Parathyroid adenoma (tissue), 2 donors: ENCODE measurements at regions not wholly inside any gene's neighbourhood (a gene's known extent, or its start where the extent isn't known, plus 50 kb on each side); places are given as distances from the start of the nearest gene placed in this dataset.

ENCODE experiments used
- H2AFZ ChIP-seq: fragments of 300-600 bp; sonication (generic); one replicate; pipeline ENCODE4 v1.7.0; 2017; ENCODE audit warnings: antibody characterized with exemption, mild to moderate bottlenecking
- H3K27ac ChIP-seq: fragments of 300-600 bp; sonication (generic); one replicate; pipeline ENCODE4 v1.7.0; 2017
- H3K27me3 ChIP-seq: fragments of 300-600 bp; sonication (generic); one replicate; pipeline ENCODE4 v1.7.0; 2017; ENCODE audit warnings: low read length; ENCODE audit not compliant: control insufficient read depth, insufficient read depth
- H3K36me3 ChIP-seq: fragments of 300-600 bp; sonication (generic); one replicate; pipeline ENCODE4 v1.7.0; 2017; ENCODE audit warnings: low read length; ENCODE audit not compliant: control insufficient read depth, insufficient read depth
- H3K4me1 ChIP-seq: fragments of 300-600 bp; sonication (generic); one replicate; pipeline ENCODE4 v1.7.0; 2017; ENCODE audit warnings: control low read depth
- H3K4me2 ChIP-seq: fragments of 300-600 bp; sonication (generic); one replicate; pipeline ENCODE4 v1.7.0; 2017; ENCODE audit warnings: low read length
- H3K4me3 ChIP-seq: fragments of 300-600 bp; sonication (generic); one replicate; pipeline ENCODE4 v1.7.0; 2017; ENCODE audit warnings: low read depth, low read length
- H3K79me2 ChIP-seq: fragments of 300-600 bp; sonication (generic); one replicate; pipeline ENCODE4 v1.7.0; 2017; ENCODE audit warnings: control low read depth
- H3K9ac ChIP-seq: fragments of 300-600 bp; sonication (generic); one replicate; pipeline ENCODE4 v1.7.0; 2017; ENCODE audit warnings: mild to moderate bottlenecking
- H3K9me3 ChIP-seq: fragments of 300-600 bp; sonication (generic); one replicate; pipeline ENCODE4 v1.7.0; 2017; ENCODE audit warnings: low read length; ENCODE audit not compliant: control insufficient read depth
- CTCF ChIP-seq: fragments of 300-600 bp; sonication (generic); IDR thresholded peaks from one replicate; pipeline ENCODE4 v1.7.0; 2017; ENCODE audit warnings: antibody characterized with exemption, mild to moderate bottlenecking
- donor health status: primary hyperparathyroidism.

GRCh38 chr13:60944863-60945262, 470.8 kb downstream of the PCDH20 start:
- Histone ChIP-seq H3K27me3 (no peaks in the 10 kb centered on the region), H3K4me2 (no peak overlapping the region)

GRCh38 chr13:60944016-60944415, 471.6 kb downstream of the PCDH20 start:
- Histone ChIP-seq H3K9me3 (no peaks in the 10 kb centered on the region), H3K4me3 (no peak overlapping the region), H3K79me2 (no peaks in the 10 kb centered on the region), H3K27me3 (no peaks in the 10 kb centered on the region), H3K4me1 (no peaks in the 10 kb centered on the region), H3K9ac (no peak overlapping the region), H3K4me2 (no peak overlapping the region), H3K27ac (no peak overlapping the region), H3K36me3 (no peaks in the 10 kb centered on the region), H2AFZ (no peak overlapping the region)
- no peak for TF ChIP-seq CTCF

More at GRCh38 chr13:60944863-60945262, 470.8 kb downstream of the PCDH20 start:
- TF ChIP-seq CTCF, result no peak
- no peak overlapping the region for H3K4me3 ChIP-seq
- H3K36me3 ChIP-seq, result no peaks in the 10 kb centered on the region
- H2AFZ ChIP-seq, result no peak overlapping the region
- H3K4me1 ChIP-seq, result no peaks in the 10 kb centered on the region
- H3K27ac ChIP-seq, result no peak overlapping the region
- H3K9ac ChIP-seq, result no peak overlapping the region
- no peaks in the 10 kb centered on the region for H3K9me3 ChIP-seq
- H3K79me2 ChIP-seq, result no peaks in the 10 kb centered on the region

- Histone ChIP-seq H3K27me3 (no peaks in the 10 kb centered on the region), H3K9ac (no peak overlapping the region), H3K9me3 (no peaks in the 10 kb centered on the region), H3K27ac (no peak overlapping the region), H3K79me2 (no peaks in the 10 kb centered on the region), H3K4me1 (no peaks in the 10 kb centered on the region), H3K4me3 (no peak overlapping the region), H3K36me3 (no peaks in the 10 kb centered on the region), H3K4me2 (no peak overlapping the region), H2AFZ (no peak overlapping the region)
- TF ChIP-seq CTCF, result no peak
Measured at GRCh38 chr13:60936281-60936680, 479.4 kb downstream of the PCDH20 start.

- no peak overlapping the region for H3K4me3 ChIP-seq
- no peaks in the 10 kb centered on the region for H3K9me3 ChIP-seq
- no peaks in the 10 kb centered on the region for H3K79me2 ChIP-seq
- no peaks in the 10 kb centered on the region for H3K4me1 ChIP-seq
- no peak overlapping the region for H3K4me2 ChIP-seq
- no peak overlapping the region for H2AFZ ChIP-seq
- H3K36me3 ChIP-seq, result no peaks in the 10 kb centered on the region
- H3K27me3 ChIP-seq, result no peaks in the 10 kb centered on the region
- no peak overlapping the region for H3K27ac ChIP-seq
- H3K9ac ChIP-seq, result no peak overlapping the region
- no peak for TF ChIP-seq CTCF
Measured at GRCh38 chr13:60933638-60934037, 482.0 kb downstream of the PCDH20 start.

- H2AFZ ChIP-seq, result no peak overlapping the region
- H3K4me1 ChIP-seq, result no peaks in the 10 kb centered on the region
- no peaks in the 10 kb centered on the region for H3K79me2 ChIP-seq
- H3K9ac ChIP-seq, result no peak overlapping the region
- TF ChIP-seq CTCF, result no peak
- H3K27me3 ChIP-seq, result no peaks in the 10 kb centered on the region
- no peaks in the 10 kb centered on the region for H3K9me3 ChIP-seq
- no peak overlapping the region for H3K4me2 ChIP-seq
- no peak overlapping the region for H3K27ac ChIP-seq
- H3K36me3 ChIP-seq, result no peaks in the 10 kb centered on the region
- no peak overlapping the region for H3K4me3 ChIP-seq
Measured at GRCh38 chr13:60931858-60932546, 483.6 kb downstream of the PCDH20 start.
